ENCODE measurements at regions not wholly inside any gene's neighbourhood (a gene's known extent, or its start where the extent isn't known, plus 50 kb on each side); places are given as distances from the start of the nearest gene placed in this dataset.

DNA sequence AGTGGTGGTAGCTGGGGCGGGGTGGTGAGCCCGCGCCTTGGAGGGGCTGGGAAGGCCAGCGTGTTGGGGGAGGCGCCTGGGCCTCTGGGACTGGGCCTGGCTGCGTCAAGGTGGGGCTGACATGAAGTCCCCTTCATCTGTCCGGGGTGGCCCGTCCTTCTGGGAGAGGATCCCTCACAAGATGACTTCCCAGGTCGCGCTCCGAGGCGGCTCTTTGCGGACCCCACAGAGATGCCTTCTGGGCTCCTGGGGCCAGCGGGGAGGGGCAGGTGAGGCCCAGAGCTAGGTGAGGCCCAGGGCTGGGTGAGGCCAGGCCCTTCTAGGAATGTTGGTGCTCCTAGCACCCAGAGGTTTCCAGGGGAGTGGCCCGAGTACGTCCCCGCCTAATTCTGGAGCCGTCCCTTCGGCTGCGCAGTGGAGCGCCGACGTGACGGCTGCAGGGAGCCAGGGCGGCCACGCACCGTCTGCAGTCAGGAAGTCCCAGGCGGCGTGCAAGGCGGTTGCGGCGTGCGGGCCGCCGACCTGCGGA, 58.2 kb upstream of the NUPR2 start:
- TF ChIP-seq, protein P1, sequence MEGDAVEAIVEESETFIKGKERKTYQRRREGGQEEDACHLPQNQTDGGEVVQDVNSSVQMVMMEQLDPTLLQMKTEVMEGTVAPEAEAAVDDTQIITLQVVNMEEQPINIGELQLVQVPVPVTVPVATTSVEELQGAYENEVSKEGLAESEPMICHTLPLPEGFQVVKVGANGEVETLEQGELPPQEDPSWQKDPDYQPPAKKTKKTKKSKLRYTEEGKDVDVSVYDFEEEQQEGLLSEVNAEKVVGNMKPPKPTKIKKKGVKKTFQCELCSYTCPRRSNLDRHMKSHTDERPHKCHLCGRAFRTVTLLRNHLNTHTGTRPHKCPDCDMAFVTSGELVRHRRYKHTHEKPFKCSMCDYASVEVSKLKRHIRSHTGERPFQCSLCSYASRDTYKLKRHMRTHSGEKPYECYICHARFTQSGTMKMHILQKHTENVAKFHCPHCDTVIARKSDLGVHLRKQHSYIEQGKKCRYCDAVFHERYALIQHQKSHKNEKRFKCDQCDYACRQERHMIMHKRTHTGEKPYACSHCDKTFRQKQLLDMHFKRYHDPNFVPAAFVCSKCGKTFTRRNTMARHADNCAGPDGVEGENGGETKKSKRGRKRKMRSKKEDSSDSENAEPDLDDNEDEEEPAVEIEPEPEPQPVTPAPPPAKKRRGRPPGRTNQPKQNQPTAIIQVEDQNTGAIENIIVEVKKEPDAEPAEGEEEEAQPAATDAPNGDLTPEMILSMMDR (IDR thresholded peaks at IDR 0.05): no peak
- no peak for TF ChIP-seq SIN3A (IDR thresholded peaks at IDR 0.05; ENCODE audit: borderline replicate concordance, insufficient read depth, low read depth, low read length)
- TF ChIP-seq, protein P2, sequence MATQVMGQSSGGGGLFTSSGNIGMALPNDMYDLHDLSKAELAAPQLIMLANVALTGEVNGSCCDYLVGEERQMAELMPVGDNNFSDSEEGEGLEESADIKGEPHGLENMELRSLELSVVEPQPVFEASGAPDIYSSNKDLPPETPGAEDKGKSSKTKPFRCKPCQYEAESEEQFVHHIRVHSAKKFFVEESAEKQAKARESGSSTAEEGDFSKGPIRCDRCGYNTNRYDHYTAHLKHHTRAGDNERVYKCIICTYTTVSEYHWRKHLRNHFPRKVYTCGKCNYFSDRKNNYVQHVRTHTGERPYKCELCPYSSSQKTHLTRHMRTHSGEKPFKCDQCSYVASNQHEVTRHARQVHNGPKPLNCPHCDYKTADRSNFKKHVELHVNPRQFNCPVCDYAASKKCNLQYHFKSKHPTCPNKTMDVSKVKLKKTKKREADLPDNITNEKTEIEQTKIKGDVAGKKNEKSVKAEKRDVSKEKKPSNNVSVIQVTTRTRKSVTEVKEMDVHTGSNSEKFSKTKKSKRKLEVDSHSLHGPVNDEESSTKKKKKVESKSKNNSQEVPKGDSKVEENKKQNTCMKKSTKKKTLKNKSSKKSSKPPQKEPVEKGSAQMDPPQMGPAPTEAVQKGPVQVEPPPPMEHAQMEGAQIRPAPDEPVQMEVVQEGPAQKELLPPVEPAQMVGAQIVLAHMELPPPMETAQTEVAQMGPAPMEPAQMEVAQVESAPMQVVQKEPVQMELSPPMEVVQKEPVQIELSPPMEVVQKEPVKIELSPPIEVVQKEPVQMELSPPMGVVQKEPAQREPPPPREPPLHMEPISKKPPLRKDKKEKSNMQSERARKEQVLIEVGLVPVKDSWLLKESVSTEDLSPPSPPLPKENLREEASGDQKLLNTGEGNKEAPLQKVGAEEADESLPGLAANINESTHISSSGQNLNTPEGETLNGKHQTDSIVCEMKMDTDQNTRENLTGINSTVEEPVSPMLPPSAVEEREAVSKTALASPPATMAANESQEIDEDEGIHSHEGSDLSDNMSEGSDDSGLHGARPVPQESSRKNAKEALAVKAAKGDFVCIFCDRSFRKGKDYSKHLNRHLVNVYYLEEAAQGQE (IDR thresholded peaks at IDR 0.05; ENCODE audit: insufficient read depth in 1 of 2, low read depth in 2 of 2, low read length in 1 of 2): no peak
